ENCODE measurements at regions not wholly inside any gene's neighbourhood (a gene's known extent, or its start where the extent isn't known, plus 50 kb on each side); places are given as distances from the start of the nearest gene placed in this dataset.
"Not testable (repeated sequence)": the region's sequence is repeated elsewhere in the genome, so short reads cannot be mapped to it uniquely, and the experiment has no call there.

GRCh38 chr2:4140281-4140970 is 437.1 kb downstream of the DCDC2C start:
- DNase-seq: no peak

GRCh38 chr2:4144731-4145130 is 441.4 kb downstream of the DCDC2C start:
- DNase-seq: no peak

DNA sequence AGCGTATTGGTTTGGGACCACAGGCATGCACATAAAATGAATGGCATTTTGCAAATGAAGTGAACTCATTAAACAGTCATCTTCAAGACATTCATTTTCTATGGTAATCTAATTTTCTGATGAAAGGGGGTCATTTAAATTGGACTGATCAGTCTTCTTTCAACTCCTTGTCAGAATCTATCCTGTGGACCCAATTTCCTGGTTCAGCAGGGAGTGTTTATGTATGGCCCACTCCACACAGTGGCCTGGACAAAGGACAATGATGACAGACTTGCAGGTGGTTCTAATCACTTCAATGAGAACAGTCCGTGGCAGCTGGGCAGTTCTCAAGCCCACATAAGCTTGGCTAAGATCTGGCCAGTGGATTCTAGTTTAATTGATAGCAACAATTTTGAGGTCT is 448.1 kb downstream of the DCDC2C start:
- no peak for DNase-seq

- DNase-seq: no peak
These were observed 448.7 kb downstream of the DCDC2C start for GRCh38 chr2:4152051-4152450.

DNA sequence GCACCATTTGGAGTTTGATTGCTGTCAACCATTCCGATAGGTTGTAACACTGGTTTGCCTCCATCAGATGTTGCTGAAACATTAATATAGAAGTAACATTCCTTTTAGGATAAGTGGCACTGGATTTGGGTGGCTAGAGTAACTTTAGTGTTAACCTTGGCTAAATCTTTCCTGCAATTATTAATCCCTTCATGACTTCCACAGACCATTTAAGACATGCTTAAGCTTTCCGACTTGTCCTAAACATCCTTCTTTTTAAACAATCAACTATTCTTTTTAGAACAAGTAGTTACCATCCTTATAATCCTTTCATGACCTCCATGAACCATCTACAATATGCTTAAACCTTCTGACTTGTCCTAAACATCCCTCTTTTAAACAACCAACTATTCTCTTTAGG is 465.5 kb downstream of the DCDC2C start:
- no peak for DNase-seq

DNA sequence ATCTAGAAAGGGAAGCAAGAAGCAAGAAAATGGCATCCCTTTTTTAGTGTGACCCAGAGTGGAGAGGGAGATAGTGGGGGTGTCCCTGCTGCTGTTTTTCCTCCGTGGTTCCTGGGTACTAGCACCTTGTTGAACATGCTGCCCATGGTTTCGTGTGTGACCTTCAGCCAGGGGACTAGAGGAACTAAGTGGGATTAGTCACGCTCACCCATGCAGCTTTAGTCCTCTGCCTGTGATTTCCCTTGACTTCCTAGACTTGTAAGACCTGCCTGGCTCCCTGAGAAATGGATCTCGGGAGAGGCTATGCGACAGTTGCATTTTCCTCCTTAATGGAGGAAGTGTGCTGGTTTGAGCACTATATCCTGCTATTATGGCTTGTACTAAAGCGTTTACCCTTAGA is 471.4 kb downstream of the DCDC2C start:
- DNase-seq: no peak

GRCh38 chr2:4175343-4175742 is 472.0 kb downstream of the DCDC2C start:
- no peak for DNase-seq

DNA sequence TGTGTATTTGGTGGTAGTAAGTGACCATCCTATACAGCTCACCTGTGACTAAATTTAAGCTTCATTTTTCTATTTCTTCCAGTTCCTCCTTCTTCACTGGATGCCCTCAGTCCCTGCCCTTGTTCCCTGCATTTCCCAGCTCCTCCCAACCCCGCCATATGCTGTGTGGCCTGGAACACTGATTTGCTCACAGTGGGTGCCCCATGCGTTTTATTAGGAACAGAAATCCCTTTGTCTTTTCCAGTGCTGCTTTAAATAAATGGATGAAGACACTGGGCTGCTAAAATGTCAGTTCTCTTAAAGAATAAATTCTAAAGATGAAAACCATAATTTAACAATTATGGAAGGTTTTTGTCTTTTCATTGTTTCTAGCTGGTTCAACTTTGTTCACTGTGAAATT is 477.3 kb downstream of the DCDC2C start:
- DNase-seq: no peak

GRCh38 chr2:4181062-4181461 is 477.7 kb downstream of the DCDC2C start:
- no peak for DNase-seq

DNA sequence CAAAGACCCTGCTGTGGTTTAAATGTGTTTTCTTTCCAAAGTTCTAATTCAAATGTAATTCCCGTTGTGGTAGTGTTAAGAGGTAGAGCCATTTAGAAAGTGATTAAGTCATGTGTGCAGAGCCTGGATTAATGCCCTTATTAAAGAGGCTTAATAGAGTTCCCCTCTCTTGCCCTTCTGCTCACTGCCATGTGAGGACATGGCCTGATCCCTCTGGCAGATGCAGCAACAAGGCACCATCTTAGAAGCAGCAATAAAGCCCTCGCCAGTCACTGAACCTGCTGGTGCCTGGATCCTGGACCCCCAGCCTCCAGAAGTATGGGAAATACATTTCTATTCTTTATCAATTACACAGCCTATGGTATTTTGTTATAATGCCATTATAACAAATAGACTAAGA is 485.2 kb downstream of the DCDC2C start:
- no peak for DNase-seq

DNA sequence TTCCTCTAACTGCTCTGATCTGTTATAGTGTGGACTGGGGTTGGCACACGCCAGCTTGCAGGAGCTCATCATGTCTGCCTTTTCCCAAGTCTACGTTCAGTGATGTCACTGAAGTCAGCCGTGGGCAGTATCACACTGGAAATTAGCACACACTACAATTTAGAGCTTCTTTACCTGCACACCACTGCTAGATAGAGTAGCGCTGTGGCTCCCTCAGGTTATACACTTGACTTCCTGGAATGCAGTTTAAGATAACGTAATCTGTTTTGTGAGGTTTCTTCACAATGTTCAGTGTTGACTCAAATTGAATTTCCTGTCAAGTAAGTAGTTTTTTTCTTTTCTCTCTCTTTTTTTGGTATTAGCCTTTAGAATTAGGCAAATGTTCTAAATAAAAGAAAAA is 487.2 kb downstream of the DCDC2C start:
- DNase-seq: no peak

- DNase-seq: no peak
These were observed 488.7 kb downstream of the DCDC2C start for GRCh38 chr2:4192119-4192518.

DNA sequence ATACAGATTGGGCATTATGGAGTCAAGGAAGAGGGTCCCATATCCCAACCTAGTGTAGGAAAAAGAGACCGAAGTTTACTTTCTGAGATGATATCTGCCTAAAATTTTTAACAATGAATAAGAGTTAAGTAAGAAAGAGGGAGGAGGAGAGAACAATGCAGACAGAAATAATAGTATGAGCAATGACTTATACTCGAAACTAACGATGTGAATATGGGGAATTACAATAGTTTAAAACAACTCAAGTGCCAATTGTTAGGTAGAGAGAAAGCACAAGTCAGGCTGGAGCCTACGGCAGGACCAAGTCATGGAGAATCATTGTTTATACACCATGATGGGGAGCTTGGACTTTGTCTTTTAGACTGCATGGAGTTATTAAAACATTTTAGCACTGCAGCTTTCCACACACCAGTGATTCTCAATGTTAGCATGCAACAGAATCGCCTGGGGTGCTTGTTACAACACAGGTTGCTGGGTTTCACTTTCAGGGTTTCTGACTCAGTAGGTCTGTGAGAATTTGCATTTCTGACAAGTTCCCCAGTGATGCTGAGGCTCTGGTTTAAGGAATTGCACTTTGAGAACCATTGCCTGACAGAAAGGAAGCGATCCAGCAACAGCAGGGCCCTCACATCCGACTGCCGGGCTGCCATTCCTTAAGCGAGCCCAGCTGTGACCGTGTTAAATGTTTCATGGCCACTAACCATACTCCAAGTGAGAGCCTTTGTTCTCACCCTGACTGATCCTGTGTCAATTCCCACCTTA is 511.2 kb downstream of the DCDC2C start:
- DNase-seq: no peak

- no peak for DNase-seq
These were observed 514.4 kb downstream of the DCDC2C start for GRCh38 chr2:4217737-4218136.

DNA sequence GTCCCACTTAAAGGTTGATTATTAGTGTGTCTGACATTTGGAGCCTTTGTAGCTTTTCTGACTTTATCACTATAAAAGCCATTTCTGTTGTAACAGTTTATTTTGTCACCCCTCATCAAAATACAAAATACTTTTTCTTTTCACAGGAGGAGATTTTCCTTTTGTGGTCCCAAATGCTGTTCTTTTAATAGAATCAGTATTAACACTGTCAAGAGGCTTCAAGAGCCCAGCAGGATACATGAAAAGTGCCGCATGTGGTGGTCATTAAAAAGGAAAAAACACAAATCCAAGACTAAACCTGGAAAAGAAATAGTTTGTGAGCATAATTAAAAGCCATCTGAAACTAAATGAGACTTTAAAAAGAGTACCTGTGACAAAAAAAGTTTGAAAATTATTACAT is 515.7 kb downstream of the DCDC2C start:
- no peak for DNase-seq

DNA sequence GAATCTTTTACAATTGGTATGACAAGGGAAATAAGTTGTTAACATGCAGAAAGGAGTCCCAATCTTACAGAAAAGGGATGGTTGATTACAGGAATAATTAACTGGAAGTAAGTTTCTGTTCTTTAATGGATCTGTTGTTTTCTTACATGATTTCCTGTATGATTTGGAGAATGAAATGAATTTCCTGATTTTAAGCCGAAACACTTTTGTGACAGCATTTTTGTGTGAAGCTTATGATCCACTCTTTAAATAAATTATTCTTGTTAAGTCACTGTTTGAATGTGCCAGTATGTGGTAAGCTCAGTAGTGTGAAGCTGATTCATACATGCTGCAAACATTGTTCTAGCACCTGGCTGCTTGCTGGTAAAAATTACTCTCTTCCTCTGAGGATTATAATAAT is 516.2 kb downstream of the DCDC2C start:
- no peak for DNase-seq

- DNase-seq: no peak
These were observed 518.1 kb downstream of the DCDC2C start for GRCh38 chr2:4221434-4221833.

GRCh38 chr2:4221845-4222244 is 518.5 kb downstream of the DCDC2C start:
- DNase-seq: no peak

GRCh38 chr2:4244422-4244821 is 541.0 kb downstream of the DCDC2C start:
- DNase-seq: not testable (repeated sequence)

- DNase-seq: no peak
These were observed 543.2 kb downstream of the DCDC2C start for GRCh38 chr2:4246364-4247131.

DNA sequence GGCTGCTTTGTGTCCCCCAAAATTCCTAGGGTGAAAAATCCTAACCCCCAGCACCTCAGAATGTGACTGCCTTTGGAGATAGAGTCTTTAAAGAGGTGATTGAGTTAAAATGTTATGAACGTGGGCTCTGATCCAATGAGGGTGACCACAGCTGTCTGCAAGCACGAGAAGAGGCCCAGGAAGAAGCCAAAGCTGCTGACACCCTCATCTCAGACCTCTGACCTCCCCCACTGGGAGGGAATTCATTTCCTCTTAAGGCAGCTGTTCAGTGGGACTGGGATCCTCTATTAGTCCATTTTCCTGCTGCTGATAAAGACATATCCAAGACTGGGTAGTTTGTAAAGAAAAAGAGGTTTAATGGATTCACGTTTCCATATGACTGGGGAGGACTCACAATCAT is 544.4 kb downstream of the DCDC2C start:
- no peak for DNase-seq

DNA sequence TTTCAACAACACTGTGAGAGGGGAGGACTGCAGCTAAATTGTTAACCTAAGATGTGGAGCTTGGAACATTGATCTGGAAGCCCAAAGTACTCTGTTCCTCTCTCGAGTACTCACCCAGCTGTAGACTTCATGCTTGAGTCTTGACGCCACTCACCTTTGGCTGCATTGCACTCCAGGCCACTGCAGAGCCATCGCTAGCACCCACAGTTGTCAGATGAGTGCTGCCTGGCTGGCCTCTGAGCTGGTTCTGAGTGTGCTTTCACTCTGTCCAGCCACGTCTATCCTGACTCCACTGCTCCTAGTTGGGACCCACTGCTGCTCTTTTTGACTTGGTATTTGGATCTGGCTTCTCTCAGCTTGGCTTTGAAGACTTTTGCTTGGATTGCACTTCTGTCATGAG is 552.1 kb downstream of the DCDC2C start:
- DNase-seq: no peak

DNA sequence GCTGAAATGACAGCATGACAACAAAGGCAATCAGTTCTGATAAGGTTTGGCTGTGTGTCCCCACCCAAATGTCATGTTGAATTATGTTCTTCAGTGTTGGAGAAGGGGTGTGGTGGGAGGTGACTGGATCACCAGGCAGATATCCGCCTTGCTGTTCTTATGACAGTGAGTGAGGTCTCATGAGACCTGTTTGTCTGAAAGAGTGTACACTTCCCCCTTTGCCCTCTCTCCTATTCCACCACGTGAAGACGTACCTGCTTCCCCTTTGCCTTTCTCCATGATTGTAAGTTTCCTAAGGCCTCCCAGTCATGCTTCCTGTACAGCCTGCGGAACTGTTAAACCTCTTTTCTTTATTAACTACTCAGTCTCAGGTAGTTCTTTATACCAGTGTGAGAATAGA is 553.0 kb downstream of the DCDC2C start:
- no peak for DNase-seq

- DNase-seq: no peak
These were observed 555.2 kb downstream of the DCDC2C start for GRCh38 chr2:4258563-4258962.

Measured in stimulated activated CD4-positive, alpha-beta T cell treated with anti-CD3 and anti-CD28 coated beads, Interleukin-2, amount 100 ng/mL, for 24 hours (primary cell).